Fibroblast of mammary gland (primary cell): ENCODE measurements at regions not wholly inside any gene's neighbourhood (a gene's known extent, or its start where the extent isn't known, plus 50 kb on each side); places are given as distances from the start of the nearest gene placed in this dataset.

Experiments used
- DNase-seq: peaks from one replicate; pipeline ENCODE4 v3.0.0-alpha.2; 2010; ENCODE audit warnings: low read depth
- H3K4me3 ChIP-seq: 2 replicates; pipeline ENCODE4 v1.5.1; 2011; ENCODE audit warnings: low read depth, mild to moderate bottlenecking, low read length, moderate library complexity; ENCODE audit not compliant: control insufficient read depth
- CTCF ChIP-seq: conservative IDR thresholded peaks from 2 replicates; pipeline ENCODE4 v1.5.1; 2011; ENCODE audit warnings: low read depth, low read length, inconsistent platforms; ENCODE audit not compliant: control insufficient read depth, insufficient read depth

GRCh38 chr7:113431406-113431805, 313.1 kb upstream of the SMIM30 start:
- no peak overlapping the region for H3K4me3 ChIP-seq
- DNase-seq: no peak
- TF ChIP-seq CTCF: no peak

GRCh38 chr7:113424185-113424817, 305.9 kb upstream of the SMIM30 start:
- no peak for DNase-seq
- H3K4me3 ChIP-seq: no peak overlapping the region
- no peak for TF ChIP-seq CTCF

- peak; percentile 84 for DNase-seq
- TF ChIP-seq CTCF: peak; percentile 90
- no peak overlapping the region for H3K4me3 ChIP-seq
Measured at GRCh38 chr7:113421696-113422330, 303.5 kb upstream of the SMIM30 start.

- no peak overlapping the region for H3K4me3 ChIP-seq
- TF ChIP-seq CTCF: no peak
- DNase-seq: no peak
Measured at GRCh38 chr7:113414401-113415035, 296.2 kb upstream of the SMIM30 start.

- no peak overlapping the region for H3K4me3 ChIP-seq
- no peak for TF ChIP-seq CTCF
- no peak for DNase-seq
Measured at GRCh38 chr7:113412410-113412809, 294.1 kb upstream of the SMIM30 start.

- TF ChIP-seq CTCF: no peak
- DNase-seq: no peak
- H3K4me3 ChIP-seq: no peak overlapping the region
Measured at GRCh38 chr7:113410796-113411195, 292.4 kb upstream of the SMIM30 start.

GRCh38 chr7:113408999-113409398, 290.6 kb upstream of the SMIM30 start:
- H3K4me3 ChIP-seq: no peak overlapping the region
- TF ChIP-seq CTCF: no peak
- no peak for DNase-seq
